Gastrocnemius medialis (tissue), 4 donors: ENCODE measurements at regions not wholly inside any gene's neighbourhood (a gene's known extent, or its start where the extent isn't known, plus 50 kb on each side); places are given as distances from the start of the nearest gene placed in this dataset.

Source experiments
- CTCF ChIP-seq, 5 experiments: fragments of 450-650 bp in 3 of 5; fragments of 200-600 bp in 2 of 5; sonication (generic) in 2 of 5; IDR thresholded peaks in 4 of 5; conservative IDR thresholded peaks in 1 of 5; 1 replicate in 4 of 5; 2 replicates in 1 of 5; pipeline ENCODE4 v1.5.1; 2016 to 2019; ENCODE audit warnings: antibody characterized with exemption in 5 of 5, mild to moderate bottlenecking in 3 of 5, moderate library complexity in 3 of 5
- POLR2A ChIP-seq, 2 donors: fragments of 450-650 bp; IDR thresholded peaks; one replicate each; pipeline ENCODE4 v1.6.1; 2017; ENCODE audit warnings: antibody characterized with exemption in 2 of 2, mild to moderate bottlenecking in 2 of 2, moderate library complexity in 2 of 2

DNA sequence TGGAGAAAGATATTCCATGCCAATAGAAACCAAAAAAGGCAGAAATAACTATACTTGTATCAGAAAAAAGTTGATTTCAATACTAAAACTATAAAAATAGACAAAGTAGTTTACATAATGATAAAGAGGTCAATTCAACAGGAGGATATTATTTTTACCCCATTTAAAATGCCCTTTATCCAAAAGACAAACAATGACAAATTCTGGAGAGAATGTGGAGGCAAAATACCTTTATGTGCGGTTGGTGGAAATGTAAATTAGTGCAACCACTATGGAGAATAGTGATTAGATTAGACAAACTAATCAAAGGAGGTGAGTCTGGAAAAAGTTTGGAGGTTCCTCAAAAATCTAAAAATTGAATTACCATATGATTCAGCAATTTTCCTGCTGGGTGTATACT, 1262.3 kb downstream of the GRIK2 start:
- TF ChIP-seq CTCF (IDR thresholded peaks at IDR 0.05 in 4 of 5, conservative IDR thresholded peaks at IDR 0.05 in 1 of 5), result no peak
- no peak for TF ChIP-seq POLR2A (IDR thresholded peaks at IDR 0.05)
